H7 (cell line): ENCODE measurements at regions not wholly inside any gene's neighbourhood (a gene's known extent, or its start where the extent isn't known, plus 50 kb on each side); places are given as distances from the start of the nearest gene placed in this dataset.
A peak's percentile ranks its signal among the peaks of the same experiment; 100 is the strongest.
"Not testable (repeated sequence)": the region's sequence is repeated elsewhere in the genome, so short reads cannot be mapped to it uniquely, and the experiment has no call there.

ENCODE experiments used
- DNase-seq: peaks from one replicate; pipeline ENCODE4 v3.0.0; 2012
- H3K27me3 ChIP-seq: 2 replicates; pipeline ENCODE4 v1.6.0; 2011; ENCODE audit warnings: mild to moderate bottlenecking, low read length; ENCODE audit not compliant: control insufficient read depth, insufficient read depth
- H3K36me3 ChIP-seq: replicated peaks from 2 replicates; pipeline ENCODE4 v1.5.1; 2011; ENCODE audit warnings: low read length; ENCODE audit not compliant: control insufficient read depth, insufficient read depth
- H3K4me3 ChIP-seq: 2 replicates; pipeline ENCODE4 v1.5.1; 2011; ENCODE audit warnings: low read depth, mild to moderate bottlenecking, control low read depth, low read length, moderate library complexity; ENCODE audit not compliant: insufficient read depth

DNA sequence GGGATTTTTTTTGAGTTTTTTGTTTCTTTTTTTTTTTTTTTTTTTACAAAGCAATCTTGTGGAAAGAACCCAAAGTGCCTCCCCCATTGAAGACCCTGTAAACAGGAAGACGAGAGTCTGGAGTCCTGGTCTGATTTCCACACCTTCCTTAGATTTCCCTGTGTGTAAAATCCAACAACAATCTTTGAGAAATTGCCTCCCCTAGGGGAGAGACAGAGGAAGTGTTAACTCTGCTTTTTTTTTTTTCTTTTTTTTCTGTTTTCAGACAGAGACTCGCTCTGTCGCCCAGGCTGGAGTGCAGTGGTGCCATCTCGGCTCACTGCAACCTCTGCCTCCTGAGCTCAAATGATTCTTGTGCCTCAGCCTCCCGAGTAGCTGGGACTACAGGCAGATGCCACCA lies 82.0 kb upstream of the CLEC6A start:
- not testable (repeated sequence) for H3K36me3 ChIP-seq, H3K4me3 ChIP-seq, H3K27me3 ChIP-seq
- peak; percentile 41 for DNase-seq

DNA sequence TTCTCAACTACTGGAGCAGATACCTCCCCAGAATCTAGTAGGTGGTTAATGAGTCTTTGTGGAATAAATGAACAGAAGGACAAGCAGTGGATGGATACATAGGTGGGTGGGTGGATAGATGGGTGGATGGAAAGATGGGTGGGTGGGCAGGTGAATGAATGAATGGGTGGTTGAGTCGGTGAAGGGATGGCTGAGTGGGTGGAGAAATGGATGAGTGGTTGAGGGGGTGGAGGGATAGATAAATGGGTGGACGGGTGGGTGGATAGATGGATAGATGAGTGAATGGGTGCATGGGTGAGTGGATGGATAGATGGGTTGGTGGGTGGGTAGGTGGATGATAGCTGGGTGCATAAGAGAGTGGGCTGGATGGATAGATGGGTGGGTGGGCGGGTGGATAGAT lies 80.6 kb upstream of the CLEC6A start:
- not testable (repeated sequence) for DNase-seq, H3K36me3 ChIP-seq, H3K4me3 ChIP-seq, H3K27me3 ChIP-seq

GRCh38 chr12:8377756-8378155 lies 78.0 kb upstream of the CLEC6A start:
- not testable (repeated sequence) for H3K36me3 ChIP-seq, H3K27me3 ChIP-seq, H3K4me3 ChIP-seq
- DNase-seq = peak; percentile 38

GRCh38 chr12:8382556-8382955 lies 73.2 kb upstream of the CLEC6A start:
- H3K36me3 ChIP-seq, H3K27me3 ChIP-seq, DNase-seq, H3K4me3 ChIP-seq: not testable (repeated sequence)

GRCh38 chr12:8384686-8385085 lies 71.1 kb upstream of the CLEC6A start:
- not testable (repeated sequence) for H3K4me3 ChIP-seq, H3K36me3 ChIP-seq, H3K27me3 ChIP-seq, DNase-seq

DNA sequence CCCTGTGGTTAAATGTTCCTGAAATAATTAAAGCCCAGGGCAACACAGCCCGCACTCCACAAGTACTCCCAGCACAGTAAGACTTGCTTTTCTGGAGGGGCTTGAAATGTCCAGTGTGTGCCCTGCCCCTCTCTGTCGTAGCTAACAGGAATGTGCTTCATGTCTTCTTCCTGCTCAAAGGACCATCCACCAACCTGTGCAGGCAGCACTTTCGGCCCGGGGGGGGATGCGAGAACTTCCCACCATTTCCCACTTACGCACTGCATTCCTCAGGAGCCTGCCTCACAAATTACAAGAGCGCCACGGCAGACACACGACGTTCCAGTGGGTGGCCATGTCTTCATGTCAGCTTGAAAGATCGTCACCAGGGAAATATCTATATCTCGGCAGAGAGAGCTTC lies 70.3 kb upstream of the CLEC6A start:
- not testable (repeated sequence) for DNase-seq, H3K36me3 ChIP-seq, H3K27me3 ChIP-seq, H3K4me3 ChIP-seq

DNA sequence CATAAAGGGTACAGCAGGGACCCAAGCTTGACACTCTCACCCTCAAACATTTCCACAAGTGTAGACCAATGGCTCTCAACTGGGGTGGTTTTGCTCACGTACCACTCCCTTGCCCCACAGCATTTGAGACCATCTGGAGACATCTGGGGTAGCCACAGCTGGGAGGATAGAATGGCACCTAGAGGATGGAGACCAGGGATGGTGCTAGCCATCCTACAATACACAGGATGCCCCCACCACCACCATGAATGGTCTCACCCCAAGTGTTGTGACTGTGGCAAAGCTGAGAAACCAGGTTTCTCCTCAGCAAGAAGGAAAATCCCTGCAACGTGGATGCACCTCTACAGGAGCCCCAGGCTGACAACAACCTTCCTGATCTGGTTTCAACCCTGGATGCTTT lies 69.1 kb upstream of the CLEC6A start:
- not testable (repeated sequence) for H3K36me3 ChIP-seq, H3K27me3 ChIP-seq, H3K4me3 ChIP-seq, DNase-seq

- DNase-seq, H3K4me3 ChIP-seq, H3K36me3 ChIP-seq, H3K27me3 ChIP-seq: not testable (repeated sequence)
These were observed 66.5 kb upstream of the CLEC6A start for GRCh38 chr12:8389296-8389695.

DNA sequence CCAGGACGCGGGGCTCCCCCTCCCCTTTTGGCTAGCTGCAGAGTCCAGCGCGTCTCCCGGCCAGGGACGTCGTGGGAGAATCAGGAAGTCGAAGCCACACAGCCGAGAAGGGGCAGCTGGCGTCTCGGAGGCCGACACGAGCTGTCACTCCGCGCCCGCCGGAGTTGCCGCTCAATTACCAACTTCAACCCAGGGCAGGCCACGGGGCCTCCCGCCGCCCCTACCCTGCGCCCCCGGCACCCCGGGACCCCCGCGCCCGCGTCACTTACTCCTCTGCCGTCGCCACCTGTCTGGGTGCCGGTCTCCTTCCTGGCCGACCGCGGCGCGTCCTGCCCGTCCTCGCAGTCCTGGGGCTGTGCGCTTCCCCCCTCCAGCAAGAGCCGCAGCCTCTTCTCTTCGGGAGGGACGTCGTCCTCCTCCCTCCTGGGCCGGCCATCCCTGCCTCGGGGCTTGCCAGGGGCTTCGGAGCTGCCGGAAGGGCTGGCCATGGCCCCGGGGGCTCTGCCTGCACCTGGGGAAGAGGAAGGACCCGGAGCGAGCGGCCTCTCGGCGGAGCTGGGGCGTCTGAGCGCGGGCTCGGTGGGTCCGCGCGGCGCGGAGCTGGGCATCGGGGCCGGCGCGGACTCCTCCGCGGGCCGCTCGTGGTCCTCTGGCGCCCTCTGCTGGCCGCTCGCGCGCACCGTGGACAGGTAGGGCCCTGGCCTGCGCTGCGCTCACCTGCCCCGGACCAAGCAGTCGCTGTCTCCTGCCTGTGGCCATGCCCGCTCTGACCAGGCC lies 65.6 kb upstream of the CLEC6A start:
- H3K4me3 ChIP-seq = peak overlapping the region; percentile 42
- not testable (repeated sequence) for H3K36me3 ChIP-seq, H3K27me3 ChIP-seq
- peak; percentile 76 for DNase-seq

DNA sequence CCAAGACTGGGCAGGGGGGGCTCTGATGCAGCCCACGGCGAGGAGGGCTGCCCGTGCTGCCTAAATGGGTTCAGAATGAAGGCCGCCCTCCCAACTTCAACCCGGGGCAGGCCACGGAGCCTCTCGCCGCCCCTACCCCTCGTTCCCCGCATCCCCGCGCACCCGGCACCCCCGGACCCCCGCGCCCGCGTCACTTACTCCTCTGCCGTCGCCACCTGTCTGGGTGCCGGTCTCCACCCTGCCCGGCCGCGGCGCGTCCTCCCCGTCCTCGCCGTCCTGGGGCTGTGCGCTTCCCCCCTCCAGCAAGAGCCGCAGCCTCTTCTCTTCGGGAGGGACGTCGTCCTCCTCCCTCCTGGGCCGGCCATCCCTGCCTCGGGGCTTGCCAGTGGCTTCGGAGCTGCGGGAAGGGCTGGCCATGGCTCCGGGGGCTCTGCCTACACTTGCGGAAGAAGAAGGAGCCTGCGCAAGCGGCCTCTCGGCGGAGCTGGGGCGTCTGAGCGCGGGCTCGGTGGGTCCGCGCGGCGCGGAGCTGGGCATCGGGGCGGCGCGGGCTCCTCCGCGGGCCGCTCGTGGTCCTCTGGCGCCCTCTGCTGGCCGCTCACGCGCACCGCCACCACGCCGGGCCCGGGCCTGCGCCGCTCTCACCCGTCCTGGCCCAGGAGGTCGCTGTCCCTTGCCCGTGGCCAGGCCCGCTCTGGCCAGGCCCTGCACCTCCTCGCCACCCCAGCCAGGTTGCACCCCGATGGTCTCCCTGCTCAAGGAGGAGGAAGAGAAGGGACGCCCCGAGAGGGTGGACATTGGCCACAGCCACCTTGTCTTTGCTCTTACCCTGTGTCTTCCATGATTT lies 59.3 kb upstream of the CLEC6A start:
- peak; percentile 83 for DNase-seq
- not testable (repeated sequence) for H3K27me3 ChIP-seq, H3K36me3 ChIP-seq
- H3K4me3 ChIP-seq = peak overlapping the region; percentile 45

GRCh38 chr12:8397378-8397777 lies 58.4 kb upstream of the CLEC6A start:
- not testable (repeated sequence) for H3K27me3 ChIP-seq, H3K36me3 ChIP-seq, DNase-seq, H3K4me3 ChIP-seq

- not testable (repeated sequence) for H3K27me3 ChIP-seq, H3K36me3 ChIP-seq, H3K4me3 ChIP-seq
- DNase-seq = peak; percentile 0
These were observed 56.2 kb upstream of the CLEC6A start for GRCh38 chr12:8399496-8400034.

DNA sequence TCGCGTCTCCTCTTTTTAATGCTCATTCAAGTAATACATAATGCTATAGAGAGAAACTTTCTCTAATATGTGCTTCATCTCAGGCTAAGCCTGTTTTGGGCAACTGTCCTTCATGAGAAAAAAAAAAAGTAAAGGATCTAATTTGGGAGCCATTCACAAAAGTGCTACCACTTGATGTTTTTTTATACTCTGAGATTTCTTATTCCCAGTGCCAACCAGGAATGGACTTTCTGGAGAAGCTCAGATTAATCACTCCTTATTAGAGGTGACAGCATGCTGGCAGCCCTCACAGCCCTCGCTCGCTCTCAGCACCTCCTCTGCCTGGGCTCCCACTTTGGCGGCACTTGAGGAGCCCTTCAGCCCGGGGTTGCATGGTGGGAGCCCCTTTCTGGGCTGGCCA lies 51.9 kb upstream of the CLEC6A start:
- not testable (repeated sequence) for DNase-seq, H3K4me3 ChIP-seq, H3K27me3 ChIP-seq, H3K36me3 ChIP-seq

- not testable (repeated sequence) for H3K36me3 ChIP-seq, H3K4me3 ChIP-seq
- peak; percentile 5 for DNase-seq
These were observed 51.4 kb upstream of the CLEC6A start for GRCh38 chr12:8404341-8404740.

More at GRCh38 chr12:8404341-8404740, 51.4 kb upstream of the CLEC6A start:
- not testable (repeated sequence) for H3K27me3 ChIP-seq
